ENCODE measurements at regions not wholly inside any gene's neighbourhood (a gene's known extent, or its start where the extent isn't known, plus 50 kb on each side); places are given as distances from the start of the nearest gene placed in this dataset.

- Histone ChIP-seq H4K20me1 (ENCODE audit: insufficient read depth, low read length) (no peaks in the 10 kb centered on the region), H2AFZ (ENCODE audit: insufficient read depth, low read depth, low read length, poor library complexity, severe bottlenecking) (no peak overlapping the region), H3K4me1 (ENCODE audit: control insufficient read depth in 1 of 2, insufficient read depth in 2 of 2, low read length in 2 of 2) (no peaks in the 10 kb centered on the region), H3K9me3 (replicated peaks in 1 of 2; ENCODE audit: control insufficient read depth in 1 of 2, insufficient read depth in 1 of 2, low read length in 2 of 2) (no peaks in the 10 kb centered on the region), H3K9ac (ENCODE audit: insufficient read depth, low read length, poor library complexity, severe bottlenecking) (no peak overlapping the region), H3K4me3 (replicated peaks in 1 of 3; ENCODE audit: low read depth in 2 of 3, low read length in 3 of 3) (no peak overlapping the region), H3K27me3 (ENCODE audit: control insufficient read depth in 2 of 2, insufficient read depth in 2 of 2, low read length in 2 of 2) (no peaks in the 10 kb centered on the region), H3K36me3 (replicated peaks in 1 of 2; ENCODE audit: control insufficient read depth in 1 of 2, insufficient read depth in 2 of 2, low read length in 2 of 2) (no peaks in the 10 kb centered on the region), H3K79me2 (ENCODE audit: insufficient read depth, low read length) (no peaks in the 10 kb centered on the region), H3K27ac (ENCODE audit: low read depth in 1 of 2, low read length in 2 of 2) (no peak overlapping the region), H3K4me2 (replicated peaks; ENCODE audit: extremely low read depth, low read length, poor library complexity, severe bottlenecking) (no peak overlapping the region)
- peaks cover 0 to 1% (median 1%) of the 10 kb centered on the region in 3 donors for H3K27me3 Mint-ChIP-seq (ENCODE audit: low read depth in 3 of 3)
- no peaks in the 10 kb centered on the region for H3K4me1 Mint-ChIP-seq
- H3K9me3 Mint-ChIP-seq, result peaks cover 0 to 2% (median 0%) of the 10 kb centered on the region in 7 donors
- no peak overlapping the region for H3K27ac Mint-ChIP-seq
- H3K36me3 Mint-ChIP-seq, result no peaks in the 10 kb centered on the region
- no peak for TF ChIP-seq CTCF (IDR thresholded peaks at IDR 0.05)
- no CpG with 5 or more reads among the region's 1 CpG for WGBS (ENCODE audit: insufficient coverage)
- H3K4me3 Mint-ChIP-seq, result no peak overlapping the region
- DNase-seq, result no peak
- intact Hi-C loops (cut with micrococcal nuclease), result no loop called here
Measured at GRCh38 chr2:66382091-66382490, 52.8 kb upstream of the MEIS1 start.

- no peak for TF ChIP-seq CTCF (IDR thresholded peaks at IDR 0.05)
- Histone ChIP-seq H4K20me1 (ENCODE audit: insufficient read depth, low read length) (no peaks in the 10 kb centered on the region), H3K9me3 (replicated peaks in 1 of 2; ENCODE audit: control insufficient read depth in 1 of 2, insufficient read depth in 1 of 2, low read length in 2 of 2) (no peaks in the 10 kb centered on the region), H3K9ac (ENCODE audit: insufficient read depth, low read length, poor library complexity, severe bottlenecking) (no peak overlapping the region), H3K27ac (ENCODE audit: low read depth in 1 of 2, low read length in 2 of 2) (no peak overlapping the region), H3K4me1 (ENCODE audit: control insufficient read depth in 1 of 2, insufficient read depth in 2 of 2, low read length in 2 of 2) (no peaks in the 10 kb centered on the region), H3K79me2 (ENCODE audit: insufficient read depth, low read length) (no peaks in the 10 kb centered on the region), H3K27me3 (ENCODE audit: control insufficient read depth in 2 of 2, insufficient read depth in 2 of 2, low read length in 2 of 2) (no peaks in the 10 kb centered on the region), H2AFZ (ENCODE audit: insufficient read depth, low read depth, low read length, poor library complexity, severe bottlenecking) (no peak overlapping the region), H3K4me2 (replicated peaks; ENCODE audit: extremely low read depth, low read length, poor library complexity, severe bottlenecking) (no peak overlapping the region), H3K4me3 (replicated peaks in 1 of 3; ENCODE audit: low read depth in 2 of 3, low read length in 3 of 3) (no peak overlapping the region), H3K36me3 (replicated peaks in 1 of 2; ENCODE audit: control insufficient read depth in 1 of 2, insufficient read depth in 2 of 2, low read length in 2 of 2) (no peaks in the 10 kb centered on the region)
- Mint-ChIP-seq H3K27ac (no peak overlapping the region), H3K4me1 (no peaks in the 10 kb centered on the region), H3K27me3 (ENCODE audit: low read depth in 3 of 3) (peaks cover 0 to 1% (median 1%) of the 10 kb centered on the region in 3 donors), H3K4me3 (no peak overlapping the region), H3K9me3 (peaks cover 0 to 2% (median 0%) of the 10 kb centered on the region in 7 donors), H3K36me3 (no peaks in the 10 kb centered on the region)
- no peak for DNase-seq
- intact Hi-C loops (cut with micrococcal nuclease), result no loop called here
Measured at GRCh38 chr2:66379473-66379872, 55.5 kb upstream of the MEIS1 start.

Data from CD14-positive monocyte (primary cell).